ENCODE measurements at regions not wholly inside any gene's neighbourhood (a gene's known extent, or its start where the extent isn't known, plus 50 kb on each side); places are given as distances from the start of the nearest gene placed in this dataset.

DNA sequence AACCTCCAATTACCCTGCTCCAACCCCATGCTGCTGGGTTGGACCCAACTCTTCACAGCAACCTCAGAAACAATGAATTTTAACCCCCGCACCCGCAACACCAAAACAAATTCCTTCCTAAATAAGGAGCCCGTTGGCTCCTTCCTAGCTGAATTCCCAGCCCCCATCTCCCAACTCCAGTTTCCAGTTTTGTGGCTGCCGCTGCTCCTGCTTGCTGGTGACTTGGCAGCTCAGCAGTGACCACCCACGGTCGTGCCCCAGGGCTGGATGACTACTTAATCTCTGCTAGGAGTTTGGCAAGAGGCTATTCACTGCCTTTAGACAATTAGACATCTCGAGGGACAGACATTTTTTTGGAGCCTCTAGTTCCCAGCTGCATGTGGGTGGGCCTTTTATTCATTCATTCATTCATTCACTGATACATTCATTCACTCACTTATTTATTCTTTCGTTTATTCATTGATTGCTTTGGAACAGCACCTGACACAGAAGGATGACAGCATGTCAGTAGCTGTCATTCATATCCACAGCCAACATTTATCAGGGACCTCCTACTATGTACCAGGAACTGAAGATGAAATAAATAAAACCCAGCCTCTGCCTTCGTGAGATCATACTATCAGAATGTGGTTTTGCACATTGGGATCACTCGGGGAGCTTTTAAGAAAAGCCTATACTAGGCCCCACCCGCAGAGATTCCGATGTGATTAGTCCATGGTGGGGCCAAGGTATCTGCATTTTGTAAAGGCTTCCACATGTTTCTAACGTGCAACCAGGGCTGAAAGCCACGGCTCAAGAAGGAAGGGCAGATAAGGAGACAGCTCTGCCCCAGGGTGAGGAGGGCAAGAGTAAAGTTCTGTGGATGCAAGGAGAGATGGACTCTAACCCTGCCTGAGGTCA lies 256.5 kb downstream of the SHQ1 start:
- peaks cover 2% of the 10 kb centered on the region for H3K27me3 Mint-ChIP-seq (ENCODE audit: unreplicated experiment)
- TF ChIP-seq CTCF (IDR thresholded peaks at IDR 0.05; ENCODE audit: partially characterized antibody, unreplicated experiment), result no peak
- no peak for DNase-seq
- H3K9me3 Mint-ChIP-seq (ENCODE audit: unreplicated experiment), result peaks cover 9% of the 10 kb centered on the region
- peak overlapping the region; percentile 11 for H3K4me3 Mint-ChIP-seq (ENCODE audit: unreplicated experiment)
- peaks cover 22% of the 10 kb centered on the region for H3K4me1 Mint-ChIP-seq (ENCODE audit: low read depth, unreplicated experiment)
- no peak overlapping the region for H3K27ac Mint-ChIP-seq (ENCODE audit: unreplicated experiment)
- H3K36me3 Mint-ChIP-seq (ENCODE audit: unreplicated experiment), result no peaks in the 10 kb centered on the region

DNA sequence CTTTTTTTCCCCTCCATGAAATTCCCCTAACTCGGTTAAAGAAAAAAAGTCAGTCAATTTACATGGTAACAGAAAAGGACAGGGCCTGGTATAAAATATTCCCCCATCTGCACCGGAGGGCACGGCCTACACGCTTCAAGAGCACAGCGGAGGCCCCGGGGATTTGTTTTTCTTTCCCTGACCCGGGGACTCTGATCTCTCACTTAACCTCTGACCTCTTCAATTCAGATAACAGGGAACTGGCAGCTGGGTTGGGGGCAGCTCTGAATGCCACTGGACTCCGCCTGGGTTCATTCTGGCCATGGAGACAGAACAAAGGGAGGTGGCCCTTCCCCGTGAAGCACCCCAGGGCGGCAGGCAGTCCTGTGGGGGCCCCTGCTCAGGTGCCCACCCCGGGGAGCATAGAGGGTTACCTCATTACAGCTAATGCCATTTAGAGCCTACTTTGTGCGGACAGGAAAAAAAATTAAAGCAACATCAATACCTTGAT lies 257.5 kb downstream of the SHQ1 start:
- no peak for TF ChIP-seq CTCF (IDR thresholded peaks at IDR 0.05; ENCODE audit: partially characterized antibody, unreplicated experiment)
- no peak overlapping the region for H3K4me3 Mint-ChIP-seq (ENCODE audit: unreplicated experiment)
- peak; percentile 73 for DNase-seq
- H3K36me3 Mint-ChIP-seq (ENCODE audit: unreplicated experiment), result no peaks in the 10 kb centered on the region
- peaks cover 7% of the 10 kb centered on the region for H3K9me3 Mint-ChIP-seq (ENCODE audit: unreplicated experiment)
- H3K27me3 Mint-ChIP-seq (ENCODE audit: unreplicated experiment), result peaks cover 7% of the 10 kb centered on the region
- H3K27ac Mint-ChIP-seq (ENCODE audit: unreplicated experiment), result peak overlapping the region; percentile 59
- H3K4me1 Mint-ChIP-seq (ENCODE audit: low read depth, unreplicated experiment), result peaks cover 19% of the 10 kb centered on the region

- peaks cover 8% of the 10 kb centered on the region for H3K27me3 Mint-ChIP-seq (ENCODE audit: unreplicated experiment)
- H3K9me3 Mint-ChIP-seq (ENCODE audit: unreplicated experiment), result peaks cover 3% of the 10 kb centered on the region
- no peak for DNase-seq
- no peak for TF ChIP-seq CTCF (IDR thresholded peaks at IDR 0.05; ENCODE audit: partially characterized antibody, unreplicated experiment)
- no peak overlapping the region for H3K27ac Mint-ChIP-seq (ENCODE audit: unreplicated experiment)
- peaks cover 15% of the 10 kb centered on the region for H3K4me1 Mint-ChIP-seq (ENCODE audit: low read depth, unreplicated experiment)
- no peak overlapping the region for H3K4me3 Mint-ChIP-seq (ENCODE audit: unreplicated experiment)
- no peaks in the 10 kb centered on the region for H3K36me3 Mint-ChIP-seq (ENCODE audit: unreplicated experiment)
Measured at GRCh38 chr3:72587282-72587681, 261.0 kb downstream of the SHQ1 start.

DNA sequence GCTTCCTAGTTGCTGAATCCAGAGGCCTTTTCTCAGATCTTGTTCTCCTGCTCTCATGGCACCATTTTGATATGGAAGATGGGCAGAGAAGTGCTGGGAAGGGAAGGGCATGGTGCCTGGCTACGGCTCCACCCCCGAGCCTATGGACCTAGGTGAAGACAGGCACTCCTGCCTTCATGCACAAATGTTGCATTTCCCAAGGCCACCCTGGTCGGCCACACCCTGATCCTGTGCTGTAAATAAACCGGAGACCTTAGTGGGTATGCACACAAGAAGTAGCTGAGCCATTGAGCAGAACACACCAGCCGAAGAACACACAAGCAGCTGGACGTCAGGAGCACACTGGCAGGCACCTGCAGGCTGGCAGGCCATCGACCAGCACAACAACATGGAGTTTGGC lies 261.6 kb downstream of the SHQ1 start:
- no peak for TF ChIP-seq CTCF (IDR thresholded peaks at IDR 0.05; ENCODE audit: partially characterized antibody, unreplicated experiment)
- peaks cover 3% of the 10 kb centered on the region for H3K9me3 Mint-ChIP-seq (ENCODE audit: unreplicated experiment)
- DNase-seq, result no peak
- no peak overlapping the region for H3K4me3 Mint-ChIP-seq (ENCODE audit: unreplicated experiment)
- H3K27me3 Mint-ChIP-seq (ENCODE audit: unreplicated experiment), result peaks cover 8% of the 10 kb centered on the region
- H3K27ac Mint-ChIP-seq (ENCODE audit: unreplicated experiment), result no peak overlapping the region
- peaks cover 10% of the 10 kb centered on the region for H3K4me1 Mint-ChIP-seq (ENCODE audit: low read depth, unreplicated experiment)
- H3K36me3 Mint-ChIP-seq (ENCODE audit: unreplicated experiment), result no peaks in the 10 kb centered on the region

DNA sequence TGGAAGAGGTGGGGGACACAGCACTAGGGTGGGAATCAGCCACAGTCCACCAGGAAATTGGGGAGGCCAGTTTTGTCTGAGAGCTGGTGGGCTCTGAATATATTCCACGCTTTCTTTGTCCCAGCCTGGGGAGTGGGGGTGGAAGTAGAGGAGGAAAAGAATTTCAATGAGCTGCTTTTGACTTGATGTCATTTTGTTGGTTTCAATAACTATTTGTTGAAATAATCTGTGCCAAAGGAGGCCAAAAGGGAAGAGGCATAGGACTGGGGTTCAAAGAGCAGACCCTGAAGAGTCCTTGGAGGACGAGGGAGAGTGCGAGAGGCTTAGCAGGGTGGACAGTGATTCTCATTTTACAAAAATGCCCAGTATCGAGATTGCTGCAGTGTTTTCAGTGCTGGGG lies 262.3 kb downstream of the SHQ1 start:
- Mint-ChIP-seq H3K4me1 (ENCODE audit: low read depth, unreplicated experiment) (peaks cover 5% of the 10 kb centered on the region), H3K9me3 (ENCODE audit: unreplicated experiment) (peaks cover 1% of the 10 kb centered on the region), H3K27me3 (ENCODE audit: unreplicated experiment) (peaks cover 10% of the 10 kb centered on the region), H3K36me3 (ENCODE audit: unreplicated experiment) (no peaks in the 10 kb centered on the region), H3K27ac (ENCODE audit: unreplicated experiment) (no peak overlapping the region), H3K4me3 (ENCODE audit: unreplicated experiment) (no peak overlapping the region)
- no peak for TF ChIP-seq CTCF (IDR thresholded peaks at IDR 0.05; ENCODE audit: partially characterized antibody, unreplicated experiment)
- no peak for DNase-seq

All from glutamatergic neuron (in vitro differentiated cells).